GM10266 (cell line): ENCODE measurements at regions not wholly inside any gene's neighbourhood (a gene's known extent, or its start where the extent isn't known, plus 50 kb on each side); places are given as distances from the start of the nearest gene placed in this dataset.

Experiments used
- DNase-seq: peaks from one replicate; pipeline ENCODE4 v3.0.0; 2012; ENCODE audit errors: extremely low spot score
- CTCF ChIP-seq: IDR thresholded peaks from 2 replicates; pipeline ENCODE4 v1.5.1; 2012; ENCODE audit warnings: mild to moderate bottlenecking, low read depth; ENCODE audit not compliant: control insufficient read depth, insufficient read depth; ENCODE audit errors: missing control alignments

GRCh38 chr9:135229701-135230385 lies 142.4 kb downstream of the OLFM1 start:
- DNase-seq, result no peak
- no peak for TF ChIP-seq CTCF

GRCh38 chr9:135230386-135230765 lies 142.9 kb downstream of the OLFM1 start:
- no peak for DNase-seq
- TF ChIP-seq CTCF, result no peak

GRCh38 chr9:135230817-135231520 lies 143.5 kb downstream of the OLFM1 start:
- no peak for TF ChIP-seq CTCF

GRCh38 chr9:135239100-135239768 lies 151.8 kb downstream of the OLFM1 start:
- DNase-seq, result no peak
- TF ChIP-seq CTCF, result no peak

More at GRCh38 chr9:135230817-135231520, 143.5 kb downstream of the OLFM1 start:
- DNase-seq, result no peak

- no peak for DNase-seq
- no peak for TF ChIP-seq CTCF
Measured at GRCh38 chr9:135239769-135240141, 152.3 kb downstream of the OLFM1 start.

GRCh38 chr9:135240222-135240621 lies 152.8 kb downstream of the OLFM1 start:
- DNase-seq, result no peak
- no peak for TF ChIP-seq CTCF

GRCh38 chr9:135240871-135241311 lies 153.4 kb downstream of the OLFM1 start:
- TF ChIP-seq CTCF, result no peak
- no peak for DNase-seq
